Keratinocyte (primary cell): ENCODE measurements at regions not wholly inside any gene's neighbourhood (a gene's known extent, or its start where the extent isn't known, plus 50 kb on each side); places are given as distances from the start of the nearest gene placed in this dataset.

ENCODE experiments used
- DNase-seq: peaks from one replicate; pipeline ENCODE4 v3.0.0-alpha.2; 2011; ENCODE audit warnings: low read depth, missing footprints, low spot score
- FAIRE-seq: peaks from 2 replicates; lab custom pipeline; 2011; peaks lifted over from hg19 to GRCh38; lab: Jason Lieb, UNC
- H2AFZ ChIP-seq: 2 replicates; pipeline ENCODE4 v1.6.0; 2012; ENCODE audit warnings: low read length, control low read depth, inconsistent platforms; ENCODE audit not compliant: control insufficient read depth
- H3K27ac ChIP-seq: 2 replicates; pipeline ENCODE4 v1.5.1; 2011; ENCODE audit warnings: low read length; ENCODE audit not compliant: control insufficient read depth, insufficient read depth
- H3K27me3 ChIP-seq: 3 replicates; pipeline ENCODE4 v1.6.0; 2011; ENCODE audit warnings: low read length; ENCODE audit not compliant: control insufficient read depth, insufficient read depth; ENCODE audit errors: extremely low read depth
- H3K36me3 ChIP-seq, 2 experiments: 2 replicates in 1 of 2; 3 replicates in 1 of 2; pipeline ENCODE4 v1.5.1; 2011; ENCODE audit warnings: low read length in 2 of 2, mild to moderate bottlenecking in 1 of 2; ENCODE audit not compliant: control insufficient read depth in 2 of 2, insufficient read depth in 2 of 2; ENCODE audit errors: extremely low read depth in 1 of 2
- H3K4me1 ChIP-seq: 3 replicates; pipeline ENCODE4 v1.5.1; 2011; ENCODE audit warnings: low read length; ENCODE audit not compliant: control insufficient read depth, insufficient read depth; ENCODE audit errors: extremely low read depth
- H3K4me2 ChIP-seq: 3 replicates; pipeline ENCODE4 v1.6.0; 2011; ENCODE audit warnings: low read depth, low read length; ENCODE audit not compliant: control insufficient read depth, insufficient read depth; ENCODE audit errors: extremely low read depth
- H3K4me3 ChIP-seq, 3 experiments: fragments of 200-600 bp in 1 of 3; sonication (generic) in 1 of 3; 2 replicates in 2 of 3; 3 replicates in 1 of 3; pipeline ENCODE4 v1.5.1; 2011 to 2016; ENCODE audit warnings: low read length in 3 of 3, mild to moderate bottlenecking in 3 of 3, control low read depth in 2 of 3, inconsistent platforms in 1 of 3, low read depth in 1 of 3, mixed read lengths in 1 of 3, mixed run types in 1 of 3, moderate library complexity in 1 of 3; ENCODE audit not compliant: control insufficient read depth in 2 of 3, insufficient read depth in 2 of 3; ENCODE audit errors: extremely low read depth in 1 of 3
- H3K79me2 ChIP-seq: 2 replicates; pipeline ENCODE4 v1.6.0; 2012; ENCODE audit warnings: low read length; ENCODE audit not compliant: control insufficient read depth, insufficient read depth
- H3K9ac ChIP-seq: 3 replicates; pipeline ENCODE4 v1.6.0; 2011; ENCODE audit warnings: low read length; ENCODE audit not compliant: control insufficient read depth, insufficient read depth; ENCODE audit errors: extremely low read depth
- H3K9me1 ChIP-seq: 3 replicates; pipeline ENCODE4 v1.6.0; 2011; ENCODE audit warnings: low read length; ENCODE audit not compliant: control insufficient read depth, insufficient read depth; ENCODE audit errors: extremely low read depth
- H3K9me3 ChIP-seq: 2 replicates; pipeline ENCODE4 v1.5.1; 2012; ENCODE audit warnings: low read depth, low read length; ENCODE audit not compliant: control insufficient read depth
- H4K20me1 ChIP-seq: 3 replicates; pipeline ENCODE4 v1.6.0; 2011; ENCODE audit warnings: low read length; ENCODE audit not compliant: control insufficient read depth, insufficient read depth; ENCODE audit errors: extremely low read depth
- EZH2 ChIP-seq: IDR thresholded peaks from one replicate; pipeline ENCODE4 v1.6.1; 2012; ENCODE audit warnings: inconsistent platforms, mild to moderate bottlenecking, low read length, moderate library complexity
- dilution Hi-C: fragments of 300-500 bp; cut with MboI; formaldehyde crosslinking; loops from one replicate; pipeline ENCODE4 v1.7.0; 2020; ENCODE audit warnings: low sequenced_read_pairs; ENCODE audit not compliant: extremely low pct_ligation_motif_present
- TF ChIP-seq, protein P1 (sequence below), 3 experiments: IDR thresholded peaks in 1 of 3; conservative IDR thresholded peaks in 1 of 3; optimal IDR thresholded peaks in 1 of 3; 2 replicates in 2 of 3; 3 replicates in 1 of 3; pipeline versions ENCODE3 to v1.5.1; 2011; ENCODE audit warnings: low read length in 3 of 3, mild to moderate bottlenecking in 3 of 3, moderate library complexity in 2 of 3, control low read depth in 1 of 3, inconsistent platforms in 1 of 3; ENCODE audit not compliant: insufficient read depth in 2 of 3; ENCODE audit errors: extremely low read depth in 1 of 3

DNA sequence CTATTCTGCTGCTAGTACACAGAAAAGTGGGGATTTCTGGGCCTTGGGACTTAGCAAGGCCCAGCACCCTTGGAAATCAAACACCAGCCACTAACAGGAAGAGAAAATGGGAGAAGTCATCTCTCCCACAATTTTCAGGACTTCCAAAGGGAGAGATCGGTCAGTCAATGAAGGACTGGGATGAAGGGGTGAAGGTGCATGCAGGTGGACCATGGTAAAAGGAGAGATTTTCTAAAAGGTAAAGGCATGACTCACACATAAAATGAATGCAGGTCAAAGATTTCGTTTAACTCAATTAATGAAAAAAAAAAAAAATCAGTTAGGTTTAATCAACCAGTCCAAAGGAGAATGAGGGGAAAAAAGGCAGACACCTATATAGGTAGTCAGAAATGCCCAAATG, 176.4 kb upstream of the PROK2 start:
- DNase-seq (no peak), FAIRE-seq (no peak)
- Histone ChIP-seq H3K9me1 (no peaks in the 10 kb centered on the region), H3K79me2 (no peaks in the 10 kb centered on the region), H3K4me1 (peaks cover 4% of the 10 kb centered on the region), H3K27ac (no peak overlapping the region), H2AFZ (no peak overlapping the region), H3K9me3 (no peaks in the 10 kb centered on the region), H3K27me3 (peaks cover 7% of the 10 kb centered on the region), H3K9ac (no peak overlapping the region), H4K20me1 (no peaks in the 10 kb centered on the region), H3K36me3 (no peaks in the 10 kb centered on the region), H3K4me3 (no peak overlapping the region), H3K4me2 (no peak overlapping the region)
- dilution Hi-C loops = no loop called here
- TF ChIP-seq EZH2 = no peak

DNA sequence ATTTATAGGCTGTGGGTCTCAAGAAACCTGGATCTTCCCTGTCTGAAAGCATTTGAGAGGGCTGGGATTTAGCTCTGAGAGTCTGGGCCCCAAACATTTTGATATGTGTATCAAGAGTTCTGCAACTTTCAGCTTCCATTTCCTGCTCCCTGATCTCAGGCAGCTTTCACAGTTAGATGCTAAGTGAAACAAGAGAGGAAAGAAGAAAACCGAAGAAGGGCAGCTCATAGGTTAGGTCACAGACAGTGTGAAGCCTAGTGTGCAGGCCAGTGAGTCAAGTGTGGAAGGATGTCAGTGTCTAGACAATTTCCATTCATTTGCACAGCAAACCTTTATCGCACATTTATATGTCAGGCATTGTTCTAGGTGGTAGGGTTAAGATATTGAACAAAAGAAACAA, 173.6 kb upstream of the PROK2 start:
- TF ChIP-seq EZH2 = no peak
- TF ChIP-seq, protein P1, sequence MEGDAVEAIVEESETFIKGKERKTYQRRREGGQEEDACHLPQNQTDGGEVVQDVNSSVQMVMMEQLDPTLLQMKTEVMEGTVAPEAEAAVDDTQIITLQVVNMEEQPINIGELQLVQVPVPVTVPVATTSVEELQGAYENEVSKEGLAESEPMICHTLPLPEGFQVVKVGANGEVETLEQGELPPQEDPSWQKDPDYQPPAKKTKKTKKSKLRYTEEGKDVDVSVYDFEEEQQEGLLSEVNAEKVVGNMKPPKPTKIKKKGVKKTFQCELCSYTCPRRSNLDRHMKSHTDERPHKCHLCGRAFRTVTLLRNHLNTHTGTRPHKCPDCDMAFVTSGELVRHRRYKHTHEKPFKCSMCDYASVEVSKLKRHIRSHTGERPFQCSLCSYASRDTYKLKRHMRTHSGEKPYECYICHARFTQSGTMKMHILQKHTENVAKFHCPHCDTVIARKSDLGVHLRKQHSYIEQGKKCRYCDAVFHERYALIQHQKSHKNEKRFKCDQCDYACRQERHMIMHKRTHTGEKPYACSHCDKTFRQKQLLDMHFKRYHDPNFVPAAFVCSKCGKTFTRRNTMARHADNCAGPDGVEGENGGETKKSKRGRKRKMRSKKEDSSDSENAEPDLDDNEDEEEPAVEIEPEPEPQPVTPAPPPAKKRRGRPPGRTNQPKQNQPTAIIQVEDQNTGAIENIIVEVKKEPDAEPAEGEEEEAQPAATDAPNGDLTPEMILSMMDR (optimal IDR thresholded peaks at IDR 0.05 in 1 of 3, IDR thresholded peaks at IDR 0.05 in 1 of 3, conservative IDR thresholded peaks at IDR 0.05 in 1 of 3; ENCODE audit: extremely low read depth in 1 of 3, insufficient read depth in 2 of 3, low read length in 3 of 3) = no peak
- dilution Hi-C loops = no loop called here
- no peak for FAIRE-seq

DNA sequence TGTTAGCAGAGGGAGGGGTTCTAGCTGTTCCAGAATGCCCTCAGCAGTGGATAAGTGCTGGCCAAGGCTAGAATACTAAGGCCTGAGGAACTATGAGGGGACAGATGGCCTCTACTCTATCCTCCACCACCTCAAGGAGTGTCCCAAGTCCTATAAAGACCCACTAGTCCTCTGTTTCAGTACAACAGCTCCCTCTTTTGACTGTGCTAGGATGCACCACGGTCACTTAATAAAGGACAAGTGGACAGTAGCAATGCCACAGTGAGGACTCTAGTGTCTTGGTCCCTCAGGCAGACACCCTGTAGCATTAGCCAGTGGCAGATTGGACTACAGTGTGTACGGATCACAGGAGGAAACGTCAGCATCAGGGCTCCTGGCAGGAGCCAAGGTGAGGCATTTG, 171.8 kb upstream of the PROK2 start:
- Histone ChIP-seq H3K4me3 (no peak overlapping the region), H3K9ac (no peak overlapping the region), H3K27me3 (no peaks in the 10 kb centered on the region), H3K9me1 (no peaks in the 10 kb centered on the region), H3K79me2 (no peaks in the 10 kb centered on the region), H3K27ac (no peak overlapping the region), H4K20me1 (no peaks in the 10 kb centered on the region), H3K9me3 (no peaks in the 10 kb centered on the region), H3K36me3 (no peaks in the 10 kb centered on the region), H2AFZ (no peak overlapping the region), H3K4me1 (no peaks in the 10 kb centered on the region), H3K4me2 (no peak overlapping the region)
- dilution Hi-C loops = no loop called here
- FAIRE-seq (no peak), DNase-seq (no peak)
- TF ChIP-seq, protein P1 (optimal IDR thresholded peaks at IDR 0.05 in 1 of 3, IDR thresholded peaks at IDR 0.05 in 1 of 3, conservative IDR thresholded peaks at IDR 0.05 in 1 of 3; ENCODE audit: extremely low read depth in 1 of 3, insufficient read depth in 2 of 3, low read length in 3 of 3) = peak in 2 of 3 experiments; percentile 6 to 7
- TF ChIP-seq EZH2 = no peak

More for the DNA sequence above, 173.6 kb upstream of the PROK2 start:
- Histone ChIP-seq H3K36me3 (no peaks in the 10 kb centered on the region), H3K9me1 (no peaks in the 10 kb centered on the region), H3K9me3 (no peaks in the 10 kb centered on the region), H2AFZ (no peak overlapping the region), H3K27ac (no peak overlapping the region), H3K4me1 (peaks cover 4% of the 10 kb centered on the region), H3K9ac (no peak overlapping the region), H3K27me3 (no peaks in the 10 kb centered on the region), H3K4me2 (no peak overlapping the region), H3K4me3 (no peak overlapping the region), H3K79me2 (no peaks in the 10 kb centered on the region), H4K20me1 (no peaks in the 10 kb centered on the region)
- no peak for DNase-seq
